HG03460 (cell line): ENCODE measurements at regions not wholly inside any gene's neighbourhood (a gene's known extent, or its start where the extent isn't known, plus 50 kb on each side); places are given as distances from the start of the nearest gene placed in this dataset.

Source experiments
- ATAC-seq: cut with Tn5 transposase; IDR thresholded peaks from one replicate; pipeline ENCODE4 v1.9.1; 2021; ENCODE audit not compliant: unreplicated experiment

GRCh38 chr2:56613254-56613653 lies 429.5 kb downstream of the CCDC85A start:
- ATAC-seq: no peak

GRCh38 chr2:56613920-56614319 lies 430.1 kb downstream of the CCDC85A start:
- no peak for ATAC-seq

- no peak for ATAC-seq
These were observed 432.0 kb downstream of the CCDC85A start for GRCh38 chr2:56615760-56616159.

GRCh38 chr2:56624181-56624580 lies 440.4 kb downstream of the CCDC85A start:
- no peak for ATAC-seq

GRCh38 chr2:56626927-56627326 lies 443.1 kb downstream of the CCDC85A start:
- ATAC-seq: no peak

GRCh38 chr2:56630286-56630685 lies 446.5 kb downstream of the CCDC85A start:
- ATAC-seq: no peak

GRCh38 chr2:56647997-56648396 lies 464.2 kb downstream of the CCDC85A start:
- ATAC-seq: no peak

GRCh38 chr2:56648802-56649201 lies 465.0 kb downstream of the CCDC85A start:
- no peak for ATAC-seq

- no peak for ATAC-seq
These were observed 471.1 kb downstream of the CCDC85A start for GRCh38 chr2:56654936-56655335.

GRCh38 chr2:56656826-56657225 lies 473.0 kb downstream of the CCDC85A start:
- no peak for ATAC-seq

GRCh38 chr2:56666777-56667176 lies 483.0 kb downstream of the CCDC85A start:
- no peak for ATAC-seq

- ATAC-seq: no peak
These were observed 488.3 kb downstream of the CCDC85A start for GRCh38 chr2:56671973-56672569.

GRCh38 chr2:56674084-56674483 lies 490.3 kb downstream of the CCDC85A start:
- ATAC-seq: no peak

- ATAC-seq: no peak
These were observed 493.2 kb downstream of the CCDC85A start for GRCh38 chr2:56676966-56677365.

GRCh38 chr2:56680971-56681631 lies 497.3 kb downstream of the CCDC85A start:
- ATAC-seq: no peak

- ATAC-seq: no peak
These were observed 498.0 kb downstream of the CCDC85A start for GRCh38 chr2:56681659-56682396.

- no peak for ATAC-seq
These were observed 498.6 kb downstream of the CCDC85A start for GRCh38 chr2:56682397-56682760.

GRCh38 chr2:56684327-56684726 lies 500.5 kb downstream of the CCDC85A start:
- no peak for ATAC-seq

GRCh38 chr2:56685205-56685604 lies 501.4 kb downstream of the CCDC85A start:
- ATAC-seq: no peak

- no peak for ATAC-seq
These were observed 503.4 kb downstream of the CCDC85A start for GRCh38 chr2:56687169-56687568.

- no peak for ATAC-seq
These were observed 504.9 kb downstream of the CCDC85A start for GRCh38 chr2:56688661-56689060.

GRCh38 chr2:56693501-56693900 lies 509.7 kb downstream of the CCDC85A start:
- no peak for ATAC-seq
